AG04450 (cell line): ENCODE measurements at regions not wholly inside any gene's neighbourhood (a gene's known extent, or its start where the extent isn't known, plus 50 kb on each side); places are given as distances from the start of the nearest gene placed in this dataset.

Source experiments
- CTCF ChIA-PET: fragments of 300-600, 350-600 bp; formaldehyde crosslinking; extraction: SDS; loops from one replicate; lab custom pipeline; 2022; ENCODE audit warnings: antibody characterized with exemption, inconsistent platforms; lab: Charles Lee
- POLR2A ChIA-PET: fragments of 350-600 bp; formaldehyde crosslinking; extraction: SDS; loops from one replicate; lab custom pipeline; 2021; ENCODE audit warnings: antibody characterized with exemption, inconsistent platforms; lab: Yijun Ruan, JAX
- DNase-seq: peaks from one replicate; pipeline ENCODE4 v3.0.0-alpha.2; 2011; ENCODE audit warnings: low read depth, low spot score
- H3K27ac ChIP-seq: one replicate; pipeline ENCODE4 v1.5.1; 2012; ENCODE audit warnings: low read depth, low read length, control low read depth
- H3K27me3 ChIP-seq: one replicate; pipeline ENCODE4 v1.6.0; 2012; ENCODE audit warnings: low read length; ENCODE audit not compliant: control insufficient read depth, insufficient read depth
- H3K4me3 ChIP-seq: 2 replicates; pipeline ENCODE4 v1.5.1; 2011; ENCODE audit warnings: mild to moderate bottlenecking, low read depth, low read length, control low read depth
- H3K9me3 ChIP-seq: 2 replicates; pipeline ENCODE4 v1.5.1; 2012; ENCODE audit warnings: low read length; ENCODE audit not compliant: control insufficient read depth, insufficient read depth
- CTCF ChIP-seq: IDR thresholded peaks from 2 replicates; pipeline ENCODE4 v1.5.1; 2011; ENCODE audit warnings: low read depth, low read length, control low read depth, inconsistent platforms

GRCh38 chr3:79898907-79899306 lies 131.1 kb upstream of the ROBO1 start:
- POLR2A ChIA-PET: no interaction called here
- CTCF ChIA-PET: no interaction called here
- Histone ChIP-seq H3K4me3 (no peak overlapping the region), H3K27ac (no peak overlapping the region), H3K27me3 (no peaks in the 10 kb centered on the region), H3K9me3 (no peaks in the 10 kb centered on the region)
- no peak for DNase-seq
- no peak for TF ChIP-seq CTCF

- H3K4me3 ChIP-seq: no peak overlapping the region
- DNase-seq: no peak
- CTCF ChIA-PET: no interaction called here
- no peaks in the 10 kb centered on the region for H3K9me3 ChIP-seq
- no peak overlapping the region for H3K27ac ChIP-seq
- no peak for TF ChIP-seq CTCF
- POLR2A ChIA-PET: no interaction called here
- no peaks in the 10 kb centered on the region for H3K27me3 ChIP-seq
Observed at GRCh38 chr3:79896086-79896485, 128.3 kb upstream of the ROBO1 start.

- TF ChIP-seq CTCF: no peak
- no peak overlapping the region for H3K27ac ChIP-seq
- ChIA-PET POLR2A (no interaction called here), CTCF (no interaction called here)
- no peaks in the 10 kb centered on the region for H3K9me3 ChIP-seq
- H3K27me3 ChIP-seq: no peaks in the 10 kb centered on the region
- DNase-seq: no peak
- H3K4me3 ChIP-seq: no peak overlapping the region
Observed at GRCh38 chr3:79887213-79887612, 119.4 kb upstream of the ROBO1 start.

GRCh38 chr3:79886204-79886603 lies 118.4 kb upstream of the ROBO1 start:
- ChIA-PET POLR2A (no interaction called here), CTCF (no interaction called here)
- no peak for DNase-seq
- no peaks in the 10 kb centered on the region for H3K27me3 ChIP-seq
- no peak for TF ChIP-seq CTCF
- H3K9me3 ChIP-seq: no peaks in the 10 kb centered on the region
- H3K27ac ChIP-seq: no peak overlapping the region
- no peak overlapping the region for H3K4me3 ChIP-seq

GRCh38 chr3:79885407-79885806 lies 117.6 kb upstream of the ROBO1 start:
- Histone ChIP-seq H3K4me3 (no peak overlapping the region), H3K9me3 (no peaks in the 10 kb centered on the region), H3K27ac (no peak overlapping the region), H3K27me3 (no peaks in the 10 kb centered on the region)
- POLR2A ChIA-PET: no interaction called here
- TF ChIP-seq CTCF: no peak
- CTCF ChIA-PET: no interaction called here
- no peak for DNase-seq
